HepG2 (cell line): ENCODE measurements at regions not wholly inside any gene's neighbourhood (a gene's known extent, or its start where the extent isn't known, plus 50 kb on each side); places are given as distances from the start of the nearest gene placed in this dataset.

Experiments used
- ATAC-seq: fragments of 200-7000 bp; cut with Tn5 transposase; 3 replicates; pipeline ENCODE4 v1.9.1; 2020; ENCODE audit warnings: mild to moderate bottlenecking, moderate library complexity
- BruUV-seq: library from RNA; stranded (reverse); fragments of 400-500 nt; replicated peaks from 2 replicates; lab custom pipeline; 2021; lab: Mats Ljungman, UMichigan
- CTCF ChIA-PET: fragments of 300-600 bp; formaldehyde crosslinking; extraction: SDS; loops from one replicate; lab custom pipeline; 2021; ENCODE audit warnings: low total read pairs, inconsistent platforms, low intra/inter-chr PET ratio; lab: Yijun Ruan, JAX
- POLR2A ChIA-PET: fragments of 350-600 bp; sonication (Branson Sonifier 250); formaldehyde crosslinking; loops from one replicate; lab custom pipeline; 2020; ENCODE audit warnings: antibody characterized with exemption, inconsistent platforms; lab: Yijun Ruan, JAX
- DNase-seq: peaks from one replicate; pipeline ENCODE4 v3.0.0-alpha.2; 2015; ENCODE audit warnings: low spot score
- FAIRE-seq: peaks from 3 replicates; lab custom pipeline; 2011; peaks lifted over from hg19 to GRCh38; lab: Jason Lieb, UNC
- H2AFZ ChIP-seq: one replicate; pipeline ENCODE4 v1.6.1; 2011; ENCODE audit warnings: low read length, inconsistent platforms
- H3K27ac ChIP-seq: fragments of 300-600 bp; 3 replicates; pipeline ENCODE4 v1.8.0; 2011; ENCODE audit warnings: mixed run types, mild to moderate bottlenecking, mixed read lengths, low read length, inconsistent platforms; ENCODE audit not compliant: insufficient read depth; ENCODE audit errors: extremely low read length
- H3K27me3 ChIP-seq, 2 experiments: fragments of 200-600 bp in 1 of 2; 2 replicates in 1 of 2; 3 replicates in 1 of 2; pipeline versions ENCODE4 v1.6.0 to v1.8.0; 2011; ENCODE audit warnings: low read length in 2 of 2, mild to moderate bottlenecking in 2 of 2, moderate library complexity in 2 of 2, inconsistent platforms in 1 of 2; ENCODE audit not compliant: insufficient read depth in 2 of 2, control insufficient read depth in 1 of 2
- H3K36me3 ChIP-seq, 2 experiments: fragments of 200-600 bp in 1 of 2; replicated peaks in 1 of 2; 2 replicates in 1 of 2; 3 replicates in 1 of 2; pipeline versions ENCODE4 v1.5.1 to v1.8.0; 2011; ENCODE audit warnings: low read length in 2 of 2, inconsistent platforms in 1 of 2; ENCODE audit not compliant: insufficient read depth in 2 of 2, control insufficient read depth in 1 of 2
- H3K4me1 ChIP-seq: 2 replicates; pipeline ENCODE4 v1.5.1; 2012; ENCODE audit warnings: low read length, inconsistent platforms; ENCODE audit not compliant: insufficient read depth
- H3K4me2 ChIP-seq: 2 replicates; pipeline ENCODE4 v1.6.0; 2011; ENCODE audit warnings: low read depth, low read length, inconsistent platforms
- H3K4me3 ChIP-seq, 3 experiments: fragments of 200-600 bp in 1 of 3; sonication (generic), shearing (Covaris generic) in 1 of 3; replicated peaks in 1 of 3; 2 replicates each; pipeline ENCODE4 v1.5.1; 2011 to 2016; ENCODE audit warnings: low read length in 3 of 3, inconsistent platforms in 2 of 3, low read depth in 2 of 3, mild to moderate bottlenecking in 2 of 3, control low read depth in 1 of 3, mixed read lengths in 1 of 3; ENCODE audit not compliant: insufficient read depth in 1 of 3
- H3K79me2 ChIP-seq: one replicate; pipeline ENCODE4 v1.6.1; 2011; ENCODE audit warnings: low read length, inconsistent platforms; ENCODE audit not compliant: insufficient read depth
- H3K9ac ChIP-seq: 2 replicates; pipeline ENCODE4 v1.6.0; 2011; ENCODE audit warnings: mild to moderate bottlenecking, low read depth, low read length, inconsistent platforms; ENCODE audit not compliant: insufficient read depth
- H3K9me3 ChIP-seq: 2 replicates; pipeline ENCODE4 v1.5.1; 2012; ENCODE audit warnings: mild to moderate bottlenecking, low read length
- H4K20me1 ChIP-seq: 2 replicates; pipeline ENCODE4 v1.6.0; 2011; ENCODE audit warnings: inconsistent platforms, mild to moderate bottlenecking, low read length, moderate library complexity; ENCODE audit not compliant: insufficient read depth
- ATF3 ChIP-seq: sonication (generic); formaldehyde crosslinking; IDR thresholded peaks from 2 replicates; pipeline ENCODE4 v1.4.0; 2020; ENCODE audit warnings: missing genetic modification reagents
- EEA1 ChIP-seq: sonication (generic); formaldehyde crosslinking; IDR thresholded peaks from 2 replicates; pipeline ENCODE4 v1.5.1; 2020; ENCODE audit warnings: mild to moderate bottlenecking, missing genetic modification reagents, borderline replicate concordance
- FLYWCH1 ChIP-seq: sonication (generic); formaldehyde crosslinking; IDR thresholded peaks from 2 replicates; pipeline ENCODE4 v1.8.1; 2023; ENCODE audit warnings: mild to moderate bottlenecking, missing genetic modification reagents
- FOXO1 ChIP-seq: sonication (generic); formaldehyde crosslinking; IDR thresholded peaks from 2 replicates; pipeline ENCODE4 v1.4.0; 2020; ENCODE audit warnings: missing genetic modification reagents
- SP2 ChIP-seq: sonication (generic); formaldehyde crosslinking; IDR thresholded peaks from 2 replicates; pipeline ENCODE4 v1.5.1; 2020; ENCODE audit warnings: mild to moderate bottlenecking, missing genetic modification reagents
- TEF ChIP-seq: sonication (generic); formaldehyde crosslinking; IDR thresholded peaks from 2 replicates; pipeline ENCODE4 v1.5.0; 2020; ENCODE audit warnings: missing genetic modification reagents
- ZBTB40 ChIP-seq, 2 experiments: fragments of 450-650 bp in 1 of 2; sonication (generic) in 1 of 2; formaldehyde crosslinking in 1 of 2; IDR thresholded peaks; 2 replicates each; pipeline versions ENCODE4 v1.6.1 to v1.8.0; 2016 to 2022; ENCODE audit warnings: antibody characterized with exemption in 1 of 2, mild to moderate bottlenecking in 1 of 2, missing genetic modification reagents in 1 of 2
- ZBTB43 ChIP-seq: sonication (generic); formaldehyde crosslinking; conservative IDR thresholded peaks from 2 replicates; pipeline ENCODE4 v1.4.0; 2020; ENCODE audit warnings: missing genetic modification reagents
- ZNF563 ChIP-seq: sonication (generic); formaldehyde crosslinking; IDR thresholded peaks from 2 replicates; pipeline ENCODE4 v1.8.0; 2022; ENCODE audit warnings: mild to moderate bottlenecking, moderate library complexity, missing genetic modification reagents
- WGBS: methylation state at CpG from one replicate; pipeline ENCODE4 v1.1.6; 2017; ENCODE audit warnings: low lambda C conversion rate; 5-methylcytosine and 5-hydroxymethylcytosine counted together
- in situ Hi-C: cut with HindIII; loops from 2 replicates; pipeline ENCODE4 v1.10.0; 2017; ENCODE audit warnings: low pct_unique_long_range_greater_than_20kb; ENCODE audit not compliant: extremely low pct_ligation_motif_present
- intact Hi-C: fragments of 100-400 bp; cut with micrococcal nuclease; formaldehyde crosslinking; loops from one replicate; pipeline ENCODE4 v1.10.0; 2022; ENCODE audit not compliant: unreplicated experiment

GRCh38 chr4:83873996-83874395 lies 338.1 kb downstream of the GPAT3 start:
- in situ Hi-C loops: no loop called here
- Histone ChIP-seq H2AFZ (no peak overlapping the region), H3K36me3 (no peaks in the 10 kb centered on the region), H3K9ac (no peak overlapping the region), H3K4me2 (no peak overlapping the region), H3K27me3 (no peaks in the 10 kb centered on the region), H3K4me3 (no peak overlapping the region), H3K79me2 (no peaks in the 10 kb centered on the region), H4K20me1 (no peaks in the 10 kb centered on the region), H3K27ac (no peak overlapping the region), H3K4me1 (no peaks in the 10 kb centered on the region), H3K9me3 (no peaks in the 10 kb centered on the region)
- BruUV-seq: no TSS peak
- CTCF ChIA-PET: no interaction called here
- POLR2A ChIA-PET: no interaction called here
- FAIRE-seq (no peak), DNase-seq (no peak), ATAC-seq (no peak)
- 39% methylated on average over 2 of the region's 2 CpGs for WGBS
- intact Hi-C loops: no loop called here
- no peak for TF ChIP-seq ZNF563 (CRISPR knock-in tag)
- no peak for TF ChIP-seq TEF
- TF ChIP-seq FLYWCH1 (CRISPR knock-in tag): no peak
- TF ChIP-seq EEA1: no peak
- TF ChIP-seq SP2: no peak
- TF ChIP-seq ZBTB43 (CRISPR knock-in tag): no peak
- no peak for TF ChIP-seq FOXO1 (CRISPR knock-in tag)
- TF ChIP-seq ZBTB40 (IDR thresholded peaks at IDR 0.05): no peak
- no peak for TF ChIP-seq ZBTB40 (CRISPR knock-in tag; IDR thresholded peaks at IDR 0.05)
- no peak for TF ChIP-seq ATF3 (CRISPR knock-in tag)
